ENCODE measurements at regions not wholly inside any gene's neighbourhood (a gene's known extent, or its start where the extent isn't known, plus 50 kb on each side); places are given as distances from the start of the nearest gene placed in this dataset.

DNA sequence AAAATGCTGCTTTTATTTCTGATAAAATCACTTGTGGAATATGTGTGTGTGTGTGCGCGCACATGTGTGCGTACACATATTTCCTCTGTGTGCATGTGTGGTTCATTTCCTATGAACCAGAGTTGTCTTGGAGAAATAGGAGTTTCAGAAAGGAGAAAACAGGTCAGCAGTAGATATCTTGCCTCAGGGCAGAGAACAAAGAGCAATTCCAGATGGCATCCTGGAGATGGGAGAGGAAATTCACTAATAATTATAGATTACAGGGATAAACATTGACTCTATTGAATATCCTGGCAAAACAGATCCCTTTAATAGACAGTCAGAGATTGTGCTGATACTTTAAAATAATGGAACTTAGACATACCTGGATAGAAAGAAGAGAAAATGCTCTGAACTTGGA lies 298.0 kb downstream of the TRIB2 start:
- TF ChIP-seq, protein P1, sequence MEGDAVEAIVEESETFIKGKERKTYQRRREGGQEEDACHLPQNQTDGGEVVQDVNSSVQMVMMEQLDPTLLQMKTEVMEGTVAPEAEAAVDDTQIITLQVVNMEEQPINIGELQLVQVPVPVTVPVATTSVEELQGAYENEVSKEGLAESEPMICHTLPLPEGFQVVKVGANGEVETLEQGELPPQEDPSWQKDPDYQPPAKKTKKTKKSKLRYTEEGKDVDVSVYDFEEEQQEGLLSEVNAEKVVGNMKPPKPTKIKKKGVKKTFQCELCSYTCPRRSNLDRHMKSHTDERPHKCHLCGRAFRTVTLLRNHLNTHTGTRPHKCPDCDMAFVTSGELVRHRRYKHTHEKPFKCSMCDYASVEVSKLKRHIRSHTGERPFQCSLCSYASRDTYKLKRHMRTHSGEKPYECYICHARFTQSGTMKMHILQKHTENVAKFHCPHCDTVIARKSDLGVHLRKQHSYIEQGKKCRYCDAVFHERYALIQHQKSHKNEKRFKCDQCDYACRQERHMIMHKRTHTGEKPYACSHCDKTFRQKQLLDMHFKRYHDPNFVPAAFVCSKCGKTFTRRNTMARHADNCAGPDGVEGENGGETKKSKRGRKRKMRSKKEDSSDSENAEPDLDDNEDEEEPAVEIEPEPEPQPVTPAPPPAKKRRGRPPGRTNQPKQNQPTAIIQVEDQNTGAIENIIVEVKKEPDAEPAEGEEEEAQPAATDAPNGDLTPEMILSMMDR (IDR thresholded peaks at IDR 0.05) = no peak
- TF ChIP-seq POLR2A (IDR thresholded peaks at IDR 0.05) = no peak

Data from testis (tissue), 2 donors.